Mammary epithelial cell (primary cell): ENCODE measurements at regions not wholly inside any gene's neighbourhood (a gene's known extent, or its start where the extent isn't known, plus 50 kb on each side); places are given as distances from the start of the nearest gene placed in this dataset.

ENCODE experiments used
- CTCF ChIP-seq, 2 donors: IDR thresholded peaks in 1 of 2; conservative IDR thresholded peaks in 1 of 2; 2 replicates each; pipeline ENCODE4 v1.5.1; 2011 to 2012; ENCODE audit warnings: inconsistent platforms in 2 of 2, low read length in 2 of 2, mild to moderate bottlenecking in 2 of 2, control low read depth in 1 of 2, low read depth in 1 of 2; ENCODE audit not compliant: insufficient read depth in 1 of 2; ENCODE audit errors: extremely low read depth in 1 of 2
- EZH2 ChIP-seq: IDR thresholded peaks from 2 replicates; pipeline ENCODE4 v1.6.1; 2012; ENCODE audit warnings: low read length, inconsistent platforms, borderline replicate concordance

- TF ChIP-seq CTCF (conservative IDR thresholded peaks at IDR 0.05 in 1 of 2, IDR thresholded peaks at IDR 0.05 in 1 of 2; ENCODE audit: extremely low read depth in 1 of 2, insufficient read depth in 1 of 2, low read depth in 1 of 2, low read length in 2 of 2) (no peak), EZH2 (no peak)
Observed at GRCh38 chr14:51548187-51548586, 103.5 kb upstream of the FRMD6 start.
